ENCODE measurements at regions not wholly inside any gene's neighbourhood (a gene's known extent, or its start where the extent isn't known, plus 50 kb on each side); places are given as distances from the start of the nearest gene placed in this dataset.

DNA sequence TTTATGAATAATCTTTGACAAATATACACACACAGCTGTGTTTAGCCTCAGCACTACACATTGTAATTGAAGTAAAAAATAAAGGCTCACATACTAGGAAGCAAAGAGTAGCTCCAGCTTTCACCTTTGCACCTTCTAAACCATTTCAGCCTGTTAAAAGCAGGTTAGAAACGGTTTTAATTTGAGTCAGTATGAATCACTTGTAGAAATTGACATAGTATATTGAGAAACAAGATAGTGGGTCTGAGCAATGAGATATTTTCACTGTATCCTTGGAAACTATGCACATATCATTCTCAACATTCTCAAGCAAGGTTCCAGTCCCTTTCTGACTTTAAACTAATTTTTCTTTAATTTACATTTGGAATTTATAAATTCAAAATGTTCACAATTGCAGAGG lies 380.3 kb downstream of the AASDHPPT start:
- Histone ChIP-seq H4K91ac (ENCODE audit: insufficient read length, low read depth, low read length) (no peak overlapping the region), H3K14ac (ENCODE audit: insufficient read depth, low read length) (no peak overlapping the region), H3K27me3 (ENCODE audit: insufficient read depth, low read length) (no peaks in the 10 kb centered on the region), H3K23ac (ENCODE audit: insufficient read length, low read depth, low read length) (no peak overlapping the region), H3K4me2 (ENCODE audit: insufficient read depth, insufficient read length, low read length) (no peak overlapping the region), H3K23me2 (ENCODE audit: insufficient read length, low read depth, low read length, poor library complexity, severe bottlenecking) (no peaks in the 10 kb centered on the region), H3K79me2 (ENCODE audit: insufficient read depth, low read length) (no peaks in the 10 kb centered on the region), H2BK20ac (ENCODE audit: low read depth, low read length, poor library complexity, severe bottlenecking) (no peak overlapping the region), H2BK12ac (ENCODE audit: insufficient read length, low read depth, low read length) (no peak overlapping the region), H4K5ac (ENCODE audit: insufficient read length, low read depth, low read length) (no peak overlapping the region), H3K27ac (ENCODE audit: insufficient read length, low read depth, low read length) (no peak overlapping the region), H2BK5ac (ENCODE audit: insufficient read length, low read length) (no peak overlapping the region), H3T11ph (ENCODE audit: low read length) (no peak overlapping the region), H2AFZ (ENCODE audit: low read length) (no peak overlapping the region), H3K18ac (ENCODE audit: insufficient read length, low read depth, low read length) (no peak overlapping the region), H3K9ac (ENCODE audit: extremely low read depth, insufficient read length, low read length) (no peak overlapping the region), H3K79me1 (ENCODE audit: insufficient read depth, low read depth, low read length, poor library complexity, severe bottlenecking) (no peaks in the 10 kb centered on the region), H2BK15ac (ENCODE audit: low read depth, low read length) (no peak overlapping the region), H3K9me3 (ENCODE audit: control insufficient read depth, low read depth, low read length) (no peaks in the 10 kb centered on the region), H3K56ac (ENCODE audit: insufficient read length, low read depth, low read length) (no peak overlapping the region), H4K8ac (replicated peaks; ENCODE audit: insufficient read length, low read depth, low read length) (no peak overlapping the region), H2AK5ac (ENCODE audit: insufficient read length, low read length) (no peak overlapping the region), H4K20me1 (ENCODE audit: control insufficient read depth, insufficient read depth, insufficient read length) (no peaks in the 10 kb centered on the region), H3K4me1 (ENCODE audit: insufficient read depth, low read length) (no peaks in the 10 kb centered on the region), H3K4ac (ENCODE audit: low read depth, low read length) (no peak overlapping the region), H2BK120ac (ENCODE audit: low read depth, low read length, poor library complexity, severe bottlenecking) (no peak overlapping the region)
- WGBS (ENCODE audit: extremely low coverage, insufficient read length, low lambda C conversion rate): no CpG with 5 or more reads among the region's 1 CpG
- no peak for DNase-seq
- Mint-ChIP-seq H3K4me1 (peaks cover 9 to 17% of the 10 kb centered on the region in 2 experiments), H3K27ac (no peak overlapping the region), H3K27me3 (ENCODE audit: low read depth) (no peaks in the 10 kb centered on the region), H3K9me3 (peaks cover 0 to 3% of the 10 kb centered on the region in 2 experiments; a peak in 1 of 5 replicates), H3K4me3 (no peak overlapping the region), H3K36me3 (ENCODE audit: insufficient read depth in 1 of 3, low read depth in 3 of 3) (no peaks in the 10 kb centered on the region)
- TF ChIP-seq, protein P1, sequence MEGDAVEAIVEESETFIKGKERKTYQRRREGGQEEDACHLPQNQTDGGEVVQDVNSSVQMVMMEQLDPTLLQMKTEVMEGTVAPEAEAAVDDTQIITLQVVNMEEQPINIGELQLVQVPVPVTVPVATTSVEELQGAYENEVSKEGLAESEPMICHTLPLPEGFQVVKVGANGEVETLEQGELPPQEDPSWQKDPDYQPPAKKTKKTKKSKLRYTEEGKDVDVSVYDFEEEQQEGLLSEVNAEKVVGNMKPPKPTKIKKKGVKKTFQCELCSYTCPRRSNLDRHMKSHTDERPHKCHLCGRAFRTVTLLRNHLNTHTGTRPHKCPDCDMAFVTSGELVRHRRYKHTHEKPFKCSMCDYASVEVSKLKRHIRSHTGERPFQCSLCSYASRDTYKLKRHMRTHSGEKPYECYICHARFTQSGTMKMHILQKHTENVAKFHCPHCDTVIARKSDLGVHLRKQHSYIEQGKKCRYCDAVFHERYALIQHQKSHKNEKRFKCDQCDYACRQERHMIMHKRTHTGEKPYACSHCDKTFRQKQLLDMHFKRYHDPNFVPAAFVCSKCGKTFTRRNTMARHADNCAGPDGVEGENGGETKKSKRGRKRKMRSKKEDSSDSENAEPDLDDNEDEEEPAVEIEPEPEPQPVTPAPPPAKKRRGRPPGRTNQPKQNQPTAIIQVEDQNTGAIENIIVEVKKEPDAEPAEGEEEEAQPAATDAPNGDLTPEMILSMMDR (conservative IDR thresholded peaks at IDR 0.05): no peak

Measured in H9 (cell line).